Breast epithelium (tissue), 3 donors: ENCODE measurements at regions not wholly inside any gene's neighbourhood (a gene's known extent, or its start where the extent isn't known, plus 50 kb on each side); places are given as distances from the start of the nearest gene placed in this dataset.

Experiments used
- POLR2A ChIP-seq: fragments of 450-650 bp; IDR thresholded peaks from one replicate; pipeline ENCODE4 v1.6.1; 2016; ENCODE audit warnings: antibody characterized with exemption, mild to moderate bottlenecking, moderate library complexity
- POLR2AphosphoS5 ChIP-seq, 3 donors: sonication (generic); formaldehyde crosslinking; IDR thresholded peaks; one replicate each; pipeline ENCODE4 v1.6.1; 2017; ENCODE audit warnings: antibody characterized with exemption in 3 of 3
- TF ChIP-seq, protein P1 (sequence below), 3 donors: fragments of 450-650 bp; IDR thresholded peaks; one replicate each; pipeline ENCODE4 v1.5.1; 2016 to 2017; ENCODE audit warnings: antibody characterized with exemption in 3 of 3, mild to moderate bottlenecking in 3 of 3, moderate library complexity in 3 of 3

DNA sequence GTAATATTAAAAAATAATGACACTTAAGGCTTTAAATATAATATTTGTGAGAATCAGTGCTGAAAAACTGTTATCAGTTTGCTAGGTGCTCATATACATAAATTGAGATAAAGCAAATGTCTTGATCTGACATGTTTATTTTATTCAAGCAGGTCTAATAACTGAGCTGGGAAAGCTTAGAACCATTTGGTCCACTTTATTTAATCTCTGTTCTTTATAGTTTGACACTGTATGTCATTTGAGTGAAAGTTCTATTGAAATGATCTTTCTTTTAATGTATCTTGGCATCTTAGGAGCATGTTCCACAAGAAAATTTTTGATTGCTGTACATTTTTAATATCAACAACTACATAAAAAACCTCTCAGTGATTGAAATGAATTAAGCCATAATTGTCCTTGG lies 772.0 kb upstream of the NRSN1 start:
- TF ChIP-seq, protein P1, sequence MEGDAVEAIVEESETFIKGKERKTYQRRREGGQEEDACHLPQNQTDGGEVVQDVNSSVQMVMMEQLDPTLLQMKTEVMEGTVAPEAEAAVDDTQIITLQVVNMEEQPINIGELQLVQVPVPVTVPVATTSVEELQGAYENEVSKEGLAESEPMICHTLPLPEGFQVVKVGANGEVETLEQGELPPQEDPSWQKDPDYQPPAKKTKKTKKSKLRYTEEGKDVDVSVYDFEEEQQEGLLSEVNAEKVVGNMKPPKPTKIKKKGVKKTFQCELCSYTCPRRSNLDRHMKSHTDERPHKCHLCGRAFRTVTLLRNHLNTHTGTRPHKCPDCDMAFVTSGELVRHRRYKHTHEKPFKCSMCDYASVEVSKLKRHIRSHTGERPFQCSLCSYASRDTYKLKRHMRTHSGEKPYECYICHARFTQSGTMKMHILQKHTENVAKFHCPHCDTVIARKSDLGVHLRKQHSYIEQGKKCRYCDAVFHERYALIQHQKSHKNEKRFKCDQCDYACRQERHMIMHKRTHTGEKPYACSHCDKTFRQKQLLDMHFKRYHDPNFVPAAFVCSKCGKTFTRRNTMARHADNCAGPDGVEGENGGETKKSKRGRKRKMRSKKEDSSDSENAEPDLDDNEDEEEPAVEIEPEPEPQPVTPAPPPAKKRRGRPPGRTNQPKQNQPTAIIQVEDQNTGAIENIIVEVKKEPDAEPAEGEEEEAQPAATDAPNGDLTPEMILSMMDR (IDR thresholded peaks at IDR 0.05) = no peak
- TF ChIP-seq POLR2A (no peak), POLR2AphosphoS5 (IDR thresholded peaks at IDR 0.05) (no peak)
